HepG2 (cell line): ENCODE measurements at regions not wholly inside any gene's neighbourhood (a gene's known extent, or its start where the extent isn't known, plus 50 kb on each side); places are given as distances from the start of the nearest gene placed in this dataset.

ENCODE experiments used
- ATAC-seq: fragments of 200-7000 bp; cut with Tn5 transposase; 3 replicates; pipeline ENCODE4 v1.9.1; 2020; ENCODE audit warnings: mild to moderate bottlenecking, moderate library complexity
- BruUV-seq: library from RNA; stranded (reverse); fragments of 400-500 nt; replicated peaks from 2 replicates; lab custom pipeline; 2021; lab: Mats Ljungman, UMichigan
- CTCF ChIA-PET: fragments of 300-600 bp; formaldehyde crosslinking; extraction: SDS; loops from one replicate; lab custom pipeline; 2021; ENCODE audit warnings: low total read pairs, inconsistent platforms, low intra/inter-chr PET ratio; lab: Yijun Ruan, JAX
- POLR2A ChIA-PET: fragments of 350-600 bp; sonication (Branson Sonifier 250); formaldehyde crosslinking; loops from one replicate; lab custom pipeline; 2020; ENCODE audit warnings: antibody characterized with exemption, inconsistent platforms; lab: Yijun Ruan, JAX
- DNase-seq: peaks from one replicate; pipeline ENCODE4 v3.0.0-alpha.2; 2015; ENCODE audit warnings: low spot score
- FAIRE-seq: peaks from 3 replicates; lab custom pipeline; 2011; peaks lifted over from hg19 to GRCh38; lab: Jason Lieb, UNC
- H2AFZ ChIP-seq: one replicate; pipeline ENCODE4 v1.6.1; 2011; ENCODE audit warnings: low read length, inconsistent platforms
- H3K27ac ChIP-seq: fragments of 300-600 bp; 3 replicates; pipeline ENCODE4 v1.8.0; 2011; ENCODE audit warnings: mixed run types, mild to moderate bottlenecking, mixed read lengths, low read length, inconsistent platforms; ENCODE audit not compliant: insufficient read depth; ENCODE audit errors: extremely low read length
- H3K27me3 ChIP-seq, 2 experiments: fragments of 200-600 bp in 1 of 2; 2 replicates in 1 of 2; 3 replicates in 1 of 2; pipeline versions ENCODE4 v1.6.0 to v1.8.0; 2011; ENCODE audit warnings: low read length in 2 of 2, mild to moderate bottlenecking in 2 of 2, moderate library complexity in 2 of 2, inconsistent platforms in 1 of 2; ENCODE audit not compliant: insufficient read depth in 2 of 2, control insufficient read depth in 1 of 2
- H3K36me3 ChIP-seq, 2 experiments: fragments of 200-600 bp in 1 of 2; replicated peaks in 1 of 2; 2 replicates in 1 of 2; 3 replicates in 1 of 2; pipeline versions ENCODE4 v1.5.1 to v1.8.0; 2011; ENCODE audit warnings: low read length in 2 of 2, inconsistent platforms in 1 of 2; ENCODE audit not compliant: insufficient read depth in 2 of 2, control insufficient read depth in 1 of 2
- H3K4me1 ChIP-seq: 2 replicates; pipeline ENCODE4 v1.5.1; 2012; ENCODE audit warnings: low read length, inconsistent platforms; ENCODE audit not compliant: insufficient read depth
- H3K4me2 ChIP-seq: 2 replicates; pipeline ENCODE4 v1.6.0; 2011; ENCODE audit warnings: low read depth, low read length, inconsistent platforms
- H3K4me3 ChIP-seq, 3 experiments: fragments of 200-600 bp in 1 of 3; sonication (generic), shearing (Covaris generic) in 1 of 3; replicated peaks in 1 of 3; 2 replicates each; pipeline ENCODE4 v1.5.1; 2011 to 2016; ENCODE audit warnings: low read length in 3 of 3, inconsistent platforms in 2 of 3, low read depth in 2 of 3, mild to moderate bottlenecking in 2 of 3, control low read depth in 1 of 3, mixed read lengths in 1 of 3; ENCODE audit not compliant: insufficient read depth in 1 of 3
- H3K79me2 ChIP-seq: one replicate; pipeline ENCODE4 v1.6.1; 2011; ENCODE audit warnings: low read length, inconsistent platforms; ENCODE audit not compliant: insufficient read depth
- H3K9ac ChIP-seq: 2 replicates; pipeline ENCODE4 v1.6.0; 2011; ENCODE audit warnings: mild to moderate bottlenecking, low read depth, low read length, inconsistent platforms; ENCODE audit not compliant: insufficient read depth
- H3K9me3 ChIP-seq: 2 replicates; pipeline ENCODE4 v1.5.1; 2012; ENCODE audit warnings: mild to moderate bottlenecking, low read length
- H4K20me1 ChIP-seq: 2 replicates; pipeline ENCODE4 v1.6.0; 2011; ENCODE audit warnings: inconsistent platforms, mild to moderate bottlenecking, low read length, moderate library complexity; ENCODE audit not compliant: insufficient read depth
- GFI1 ChIP-seq: sonication (generic); formaldehyde crosslinking; IDR thresholded peaks from 2 replicates; pipeline ENCODE4 v1.5.0; 2020; ENCODE audit warnings: missing genetic modification reagents, mild to moderate bottlenecking, borderline replicate concordance
- PHF8 ChIP-seq: sonication (generic); formaldehyde crosslinking; IDR thresholded peaks from 2 replicates; pipeline ENCODE4 v1.5.0; 2020; ENCODE audit warnings: missing genetic modification reagents
- SAFB2 ChIP-seq: sonication (generic); formaldehyde crosslinking; IDR thresholded peaks from 2 replicates; pipeline ENCODE4 v1.5.1; 2020; ENCODE audit warnings: missing genetic modification reagents, low read depth, mild to moderate bottlenecking, borderline replicate concordance
- SOX13 ChIP-seq, 3 experiments: fragments of 450-650 bp in 1 of 3; sonication (generic) in 1 of 3; formaldehyde crosslinking in 1 of 3; IDR thresholded peaks in 2 of 3; conservative IDR thresholded peaks in 1 of 3; 2 replicates each; pipeline versions ENCODE4 v1.5.0 to v1.6.1; 2016 to 2020; ENCODE audit warnings: antibody characterized with exemption in 1 of 3, mild to moderate bottlenecking in 1 of 3, missing compliant biosample characterization in 1 of 3, missing genetic modification reagents in 1 of 3, moderate library complexity in 1 of 3
- SP4 ChIP-seq: sonication (generic); formaldehyde crosslinking; IDR thresholded peaks from 2 replicates; pipeline ENCODE4 v1.8.1; 2023; ENCODE audit warnings: mild to moderate bottlenecking, missing genetic modification reagents
- TGIF2 ChIP-seq: IDR thresholded peaks from 2 replicates; pipeline ENCODE4 v1.6.1; 2016; ENCODE audit warnings: control low read depth, missing compliant biosample characterization
- WGBS: methylation state at CpG from one replicate; pipeline ENCODE4 v1.1.6; 2017; ENCODE audit warnings: low lambda C conversion rate; 5-methylcytosine and 5-hydroxymethylcytosine counted together
- in situ Hi-C: cut with HindIII; loops from 2 replicates; pipeline ENCODE4 v1.10.0; 2017; ENCODE audit warnings: low pct_unique_long_range_greater_than_20kb; ENCODE audit not compliant: extremely low pct_ligation_motif_present
- intact Hi-C: fragments of 100-400 bp; cut with micrococcal nuclease; formaldehyde crosslinking; loops from one replicate; pipeline ENCODE4 v1.10.0; 2022; ENCODE audit not compliant: unreplicated experiment
- TF ChIP-seq, protein P1 (sequence below): sonication (generic); formaldehyde crosslinking; conservative IDR thresholded peaks from 2 replicates; pipeline ENCODE4 v1.4.0; 2020; ENCODE audit warnings: missing genetic modification reagents
- TF ChIP-seq, protein P2 (sequence below): sonication (generic); formaldehyde crosslinking; IDR thresholded peaks from 2 replicates; pipeline ENCODE4 v1.5.0; 2020; ENCODE audit warnings: mild to moderate bottlenecking, low read depth, missing genetic modification reagents, borderline replicate concordance
- TF ChIP-seq, protein P3 (sequence below): sonication (generic); formaldehyde crosslinking; IDR thresholded peaks from 2 replicates; pipeline ENCODE4 v1.8.1; 2023; ENCODE audit warnings: mild to moderate bottlenecking, missing genetic modification reagents, borderline replicate concordance
- TF ChIP-seq, protein P4 (sequence below): fragments of 450-650 bp; IDR thresholded peaks from 2 replicates; pipeline ENCODE4 v1.6.1; 2017; ENCODE audit warnings: mild to moderate bottlenecking

DNA sequence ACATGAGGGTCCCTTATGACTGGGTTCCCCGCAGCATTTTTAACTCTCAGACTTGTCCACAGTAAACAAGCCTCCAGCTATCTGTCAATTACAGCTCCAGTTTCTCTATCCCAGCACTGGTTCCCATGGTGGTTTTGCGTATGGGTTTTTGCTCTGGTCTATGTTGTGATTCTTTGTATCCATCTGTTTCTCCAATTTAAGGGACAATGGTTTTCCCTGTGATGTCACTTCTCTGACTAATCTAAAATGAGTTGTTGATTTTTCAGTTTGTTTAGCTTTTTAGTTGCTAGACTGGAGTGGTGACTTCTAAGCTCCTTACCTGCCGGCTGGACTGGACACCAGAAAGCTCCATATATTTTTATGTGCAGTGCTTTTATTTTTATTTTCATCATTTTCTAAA, 303.7 kb downstream of the INHBA start:
- Histone ChIP-seq H3K9ac (no peak overlapping the region), H3K4me3 (no peak overlapping the region), H3K9me3 (peaks cover 39% of the 10 kb centered on the region), H3K27ac (no peak overlapping the region), H2AFZ (no peak overlapping the region), H3K36me3 (no peaks in the 10 kb centered on the region), H3K4me1 (no peaks in the 10 kb centered on the region), H3K4me2 (no peak overlapping the region), H4K20me1 (no peaks in the 10 kb centered on the region), H3K79me2 (no peaks in the 10 kb centered on the region), H3K27me3 (no peaks in the 10 kb centered on the region)
- TF ChIP-seq GFI1 (CRISPR knock-in tag) (no peak), SP4 (CRISPR knock-in tag) (no peak), PHF8 (no peak), SAFB2 (CRISPR knock-in tag) (no peak), TGIF2 (CRISPR knock-in tag) (no peak), SOX13 (IDR thresholded peaks at IDR 0.05) (no peak), SOX13 (CRISPR knock-in tag; conservative IDR thresholded peaks at IDR 0.05 in 1 of 2, IDR thresholded peaks at IDR 0.05 in 1 of 2) (no peak)
- TF ChIP-seq, protein P1, sequence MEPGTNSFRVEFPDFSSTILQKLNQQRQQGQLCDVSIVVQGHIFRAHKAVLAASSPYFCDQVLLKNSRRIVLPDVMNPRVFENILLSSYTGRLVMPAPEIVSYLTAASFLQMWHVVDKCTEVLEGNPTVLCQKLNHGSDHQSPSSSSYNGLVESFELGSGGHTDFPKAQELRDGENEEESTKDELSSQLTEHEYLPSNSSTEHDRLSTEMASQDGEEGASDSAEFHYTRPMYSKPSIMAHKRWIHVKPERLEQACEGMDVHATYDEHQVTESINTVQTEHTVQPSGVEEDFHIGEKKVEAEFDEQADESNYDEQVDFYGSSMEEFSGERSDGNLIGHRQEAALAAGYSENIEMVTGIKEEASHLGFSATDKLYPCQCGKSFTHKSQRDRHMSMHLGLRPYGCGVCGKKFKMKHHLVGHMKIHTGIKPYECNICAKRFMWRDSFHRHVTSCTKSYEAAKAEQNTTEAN = no peak
- TF ChIP-seq, protein P2, sequence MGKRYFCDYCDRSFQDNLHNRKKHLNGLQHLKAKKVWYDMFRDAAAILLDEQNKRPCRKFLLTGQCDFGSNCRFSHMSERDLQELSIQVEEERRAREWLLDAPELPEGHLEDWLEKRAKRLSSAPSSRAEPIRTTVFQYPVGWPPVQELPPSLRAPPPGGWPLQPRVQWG = no peak
- TF ChIP-seq, protein P3, sequence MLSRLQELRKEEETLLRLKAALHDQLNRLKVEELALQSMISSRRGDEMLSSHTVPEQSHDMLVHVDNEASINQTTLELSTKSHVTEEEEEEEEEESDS (CRISPR knock-in tag) = no peak
- TF ChIP-seq, protein P4, sequence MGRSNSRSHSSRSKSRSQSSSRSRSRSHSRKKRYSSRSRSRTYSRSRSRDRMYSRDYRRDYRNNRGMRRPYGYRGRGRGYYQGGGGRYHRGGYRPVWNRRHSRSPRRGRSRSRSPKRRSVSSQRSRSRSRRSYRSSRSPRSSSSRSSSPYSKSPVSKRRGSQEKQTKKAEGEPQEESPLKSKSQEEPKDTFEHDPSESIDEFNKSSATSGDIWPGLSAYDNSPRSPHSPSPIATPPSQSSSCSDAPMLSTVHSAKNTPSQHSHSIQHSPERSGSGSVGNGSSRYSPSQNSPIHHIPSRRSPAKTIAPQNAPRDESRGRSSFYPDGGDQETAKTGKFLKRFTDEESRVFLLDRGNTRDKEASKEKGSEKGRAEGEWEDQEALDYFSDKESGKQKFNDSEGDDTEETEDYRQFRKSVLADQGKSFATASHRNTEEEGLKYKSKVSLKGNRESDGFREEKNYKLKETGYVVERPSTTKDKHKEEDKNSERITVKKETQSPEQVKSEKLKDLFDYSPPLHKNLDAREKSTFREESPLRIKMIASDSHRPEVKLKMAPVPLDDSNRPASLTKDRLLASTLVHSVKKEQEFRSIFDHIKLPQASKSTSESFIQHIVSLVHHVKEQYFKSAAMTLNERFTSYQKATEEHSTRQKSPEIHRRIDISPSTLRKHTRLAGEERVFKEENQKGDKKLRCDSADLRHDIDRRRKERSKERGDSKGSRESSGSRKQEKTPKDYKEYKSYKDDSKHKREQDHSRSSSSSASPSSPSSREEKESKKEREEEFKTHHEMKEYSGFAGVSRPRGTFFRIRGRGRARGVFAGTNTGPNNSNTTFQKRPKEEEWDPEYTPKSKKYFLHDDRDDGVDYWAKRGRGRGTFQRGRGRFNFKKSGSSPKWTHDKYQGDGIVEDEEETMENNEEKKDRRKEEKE = no peak
- intact Hi-C loops (no loop called here), in situ Hi-C loops (no loop called here)
- WGBS = 39% methylated on average over 3 of the region's 3 CpGs
- BruUV-seq = no TSS peak
- CTCF ChIA-PET = no interaction called here
- no peak for DNase-seq
- no peak for FAIRE-seq
- ATAC-seq = no peak
- POLR2A ChIA-PET = no interaction called here
